Activated naive CD4-positive, alpha-beta T cell treated with anti-CD3 and anti-CD28 coated beads, Interleukin-2, amount 50 U/mL, for 72 hours (primary cell): ENCODE measurements at regions not wholly inside any gene's neighbourhood (a gene's known extent, or its start where the extent isn't known, plus 50 kb on each side); places are given as distances from the start of the nearest gene placed in this dataset.
"Not testable (repeated sequence)": the region's sequence is repeated elsewhere in the genome, so short reads cannot be mapped to it uniquely, and the experiment has no call there.

ENCODE experiments used
- ATAC-seq, 2 donors: fragments of 150-1000 bp; cut with Tn5 transposase; 2 replicates each; pipeline ENCODE4 v1.10.0; 2021; ENCODE audit warnings: mild to moderate bottlenecking in 2 of 2, moderate library complexity in 2 of 2
- DNase-seq, 2 donors: peaks; one replicate each; pipeline ENCODE4 v3.0.0; 2021 to 2022; ENCODE audit warnings: low spot score in 2 of 2
- H3K27ac Mint-ChIP-seq, 2 donors: one replicate each; pipeline ENCODE4 v1.8.0; 2022; ENCODE audit warnings: mild to moderate bottlenecking in 2 of 2, mixed read lengths in 2 of 2
- H3K36me3 Mint-ChIP-seq, 2 donors: one replicate each; pipeline ENCODE4 v1.8.0; 2022; ENCODE audit warnings: mixed read lengths in 2 of 2
- H3K9me3 Mint-ChIP-seq, 2 donors: one replicate each; pipeline ENCODE4 v1.8.0; 2022; ENCODE audit warnings: mixed read lengths in 2 of 2

DNA sequence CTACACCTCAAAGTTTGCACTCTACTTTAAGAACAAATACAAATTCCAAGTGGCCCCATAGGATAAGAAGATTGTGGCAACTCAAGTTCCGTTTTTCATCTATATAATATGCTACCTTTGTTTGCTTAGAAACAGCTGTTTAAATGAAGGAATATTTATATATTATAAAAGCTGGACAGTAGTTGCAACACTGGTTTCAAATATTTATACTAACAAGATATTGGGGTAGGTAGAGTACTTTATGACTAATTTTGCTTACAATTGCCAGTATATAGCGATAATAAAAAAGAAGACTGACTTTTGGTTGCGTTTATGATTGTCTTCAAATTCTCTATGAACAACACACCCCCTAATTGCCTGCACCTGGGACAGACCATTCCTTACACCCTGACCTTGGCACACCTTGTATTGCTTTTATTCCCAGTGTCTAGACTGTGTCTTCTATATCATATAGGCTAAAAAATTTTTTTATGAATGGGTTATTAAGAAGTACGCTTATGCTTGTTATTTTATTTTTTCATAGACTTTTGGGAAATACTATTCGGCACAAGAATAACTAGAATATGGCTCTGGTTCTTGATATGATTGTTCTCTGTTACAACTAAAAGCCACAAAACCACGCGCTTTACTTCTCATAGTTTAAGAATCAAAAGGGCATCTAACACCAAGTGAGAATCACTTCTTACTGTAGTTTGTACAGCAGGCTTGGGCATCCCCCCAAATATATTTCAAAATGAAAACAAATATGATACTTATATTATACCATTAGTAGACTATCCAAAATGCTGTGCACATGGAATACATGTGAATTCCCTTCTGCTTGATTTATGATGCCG, 455.4 kb upstream of the DCN start:
- no peak overlapping the region for H3K27ac Mint-ChIP-seq
- ATAC-seq: peak in 1 of 2 donors; percentile 53

DNA sequence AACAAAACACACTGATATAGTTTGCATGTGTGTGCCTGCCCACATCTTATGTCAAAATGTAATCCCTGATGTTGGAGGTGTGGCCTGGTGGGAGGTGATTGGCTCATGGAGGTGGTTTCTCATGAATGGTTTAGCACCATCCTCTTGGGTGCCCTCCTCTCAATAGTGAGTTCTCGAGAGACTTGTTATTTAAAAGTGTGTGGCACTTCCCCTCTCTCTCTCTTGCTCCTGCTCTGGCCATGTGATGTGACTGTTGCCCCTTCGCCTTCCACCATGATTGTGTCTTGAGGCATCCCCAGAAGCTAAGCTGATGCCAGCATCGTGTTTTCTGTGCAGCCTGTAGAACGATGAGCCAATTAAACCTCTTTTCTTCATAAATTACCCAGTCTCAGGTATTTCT, 454.1 kb upstream of the DCN start:
- Mint-ChIP-seq H3K36me3 (peaks cover 0 to 8% of the 10 kb centered on the region in 2 donors), H3K9me3 (peaks cover 0 to 6% of the 10 kb centered on the region in 2 donors), H3K27ac (no peak overlapping the region)
- ATAC-seq: no peak
- DNase-seq: no peak

More for the DNA sequence above, 455.4 kb upstream of the DCN start:
- H3K36me3 Mint-ChIP-seq: peaks cover 0 to 8% of the 10 kb centered on the region in 2 donors
- peaks cover 0 to 9% of the 10 kb centered on the region in 2 donors for H3K9me3 Mint-ChIP-seq
- no peak for DNase-seq

DNA sequence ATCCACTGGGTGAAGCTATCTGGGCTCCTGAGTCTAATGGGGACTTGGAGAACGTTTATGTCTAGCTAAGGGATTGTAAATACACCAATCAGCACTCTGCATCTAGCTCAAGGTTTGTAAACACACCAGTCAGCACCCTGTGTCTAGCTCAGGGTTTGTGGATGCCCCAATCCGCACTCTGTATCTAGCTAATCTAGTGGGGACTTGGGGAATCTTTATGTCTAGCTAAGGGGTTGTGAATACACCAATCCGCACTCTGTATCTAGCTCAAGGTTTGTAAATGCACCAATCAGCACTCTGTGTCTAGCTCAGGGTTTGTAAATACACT, 451.7 kb upstream of the DCN start:
- ATAC-seq, DNase-seq, H3K9me3 Mint-ChIP-seq, H3K27ac Mint-ChIP-seq, H3K36me3 Mint-ChIP-seq: not testable (repeated sequence)

DNA sequence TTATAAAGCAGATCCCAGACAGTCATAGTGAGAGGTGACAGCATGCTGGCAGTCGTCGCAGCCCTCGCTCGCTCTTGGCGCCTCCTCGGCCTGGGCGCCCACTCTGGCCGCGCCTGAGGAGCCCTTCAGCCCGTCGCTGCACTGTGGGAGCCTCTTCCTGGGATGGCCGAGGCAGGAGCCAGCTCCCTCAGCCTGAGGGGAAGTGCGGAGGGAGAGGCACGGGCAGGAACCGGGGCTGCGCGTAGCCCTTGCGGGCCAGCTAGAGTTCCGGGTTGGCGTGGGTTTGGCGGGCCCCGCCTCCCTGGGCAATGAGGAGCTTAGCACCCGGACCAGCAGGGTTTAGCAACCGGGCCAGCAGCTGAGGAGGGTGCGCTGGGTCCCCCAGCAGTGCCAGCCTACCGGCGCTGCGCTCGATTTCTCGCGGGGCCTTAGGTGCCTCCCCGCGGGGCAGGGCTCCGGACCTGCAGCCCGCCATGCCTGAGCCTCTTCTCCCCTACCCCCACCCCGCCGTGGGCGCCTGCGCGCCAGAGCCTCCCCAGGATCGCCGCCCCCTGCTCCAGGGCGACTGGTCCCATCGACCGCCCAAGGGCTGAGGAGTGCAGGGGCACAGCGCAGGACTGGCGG, 451.2 kb upstream of the DCN start:
- H3K36me3 Mint-ChIP-seq: peaks cover 0 to 8% of the 10 kb centered on the region in 2 donors
- H3K27ac Mint-ChIP-seq: no peak overlapping the region
- DNase-seq (no peak), ATAC-seq (no peak)
- peaks cover 0 to 6% of the 10 kb centered on the region in 2 donors for H3K9me3 Mint-ChIP-seq

DNA sequence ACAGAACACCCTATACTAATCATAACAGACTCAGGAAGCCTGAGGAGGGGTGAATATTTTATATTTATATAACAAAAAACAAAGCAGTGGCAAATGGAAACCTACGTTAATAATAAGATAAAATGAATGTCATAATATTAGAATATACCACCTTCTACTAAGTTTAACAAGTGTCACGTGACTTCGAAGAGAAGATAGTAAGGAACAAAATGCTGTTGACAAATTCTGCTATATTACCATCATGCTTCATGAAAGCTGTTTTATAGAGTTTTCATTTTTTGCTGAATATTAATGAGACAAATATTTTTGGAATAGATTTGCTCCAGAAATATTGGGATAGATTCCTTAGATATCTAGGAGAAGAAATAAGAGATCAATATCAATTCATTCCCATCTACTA, 450.6 kb upstream of the DCN start:
- H3K27ac Mint-ChIP-seq: no peak overlapping the region
- ATAC-seq (no peak), DNase-seq (no peak)
- H3K36me3 Mint-ChIP-seq: peaks cover 0 to 8% of the 10 kb centered on the region in 2 donors
- peaks cover 0 to 6% of the 10 kb centered on the region in 2 donors for H3K9me3 Mint-ChIP-seq

DNA sequence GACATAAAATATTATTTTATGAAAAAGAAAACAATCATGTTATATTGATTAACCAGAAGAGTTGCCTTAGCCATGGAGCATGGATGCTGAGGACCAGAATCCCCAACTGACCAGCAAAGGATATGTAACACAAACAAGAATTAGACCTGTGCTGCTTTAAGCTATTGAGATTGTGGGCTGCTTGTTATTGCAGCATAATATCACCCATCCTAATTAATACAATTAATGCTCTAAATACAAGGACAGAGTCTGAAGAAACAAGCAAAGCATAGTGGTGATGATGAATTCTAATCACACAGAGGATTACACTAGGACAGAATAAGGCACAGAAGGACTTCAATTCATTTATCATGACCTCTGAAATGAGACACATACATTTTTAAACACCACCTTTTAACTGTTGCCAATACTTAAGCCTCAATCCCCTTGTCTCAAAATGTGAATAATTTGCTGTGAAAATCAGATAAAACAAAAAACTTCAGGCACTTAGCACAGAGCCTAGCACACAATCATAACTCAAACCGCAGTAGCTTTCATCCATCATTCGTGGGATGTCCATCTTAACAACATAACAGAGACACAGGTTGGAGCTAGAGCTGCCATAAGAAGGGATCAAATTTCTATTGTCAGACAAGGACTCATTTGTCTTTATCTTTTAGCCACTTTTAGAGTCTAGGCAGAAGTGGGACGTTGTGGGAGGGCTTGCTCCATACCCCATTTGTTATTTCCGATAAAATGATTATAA, 449.6 kb upstream of the DCN start:
- Mint-ChIP-seq H3K27ac (no peak overlapping the region), H3K36me3 (peaks cover 0 to 8% of the 10 kb centered on the region in 2 donors), H3K9me3 (peaks cover 4 to 6% of the 10 kb centered on the region in 2 donors)
- no peak for DNase-seq
- ATAC-seq: no peak

DNA sequence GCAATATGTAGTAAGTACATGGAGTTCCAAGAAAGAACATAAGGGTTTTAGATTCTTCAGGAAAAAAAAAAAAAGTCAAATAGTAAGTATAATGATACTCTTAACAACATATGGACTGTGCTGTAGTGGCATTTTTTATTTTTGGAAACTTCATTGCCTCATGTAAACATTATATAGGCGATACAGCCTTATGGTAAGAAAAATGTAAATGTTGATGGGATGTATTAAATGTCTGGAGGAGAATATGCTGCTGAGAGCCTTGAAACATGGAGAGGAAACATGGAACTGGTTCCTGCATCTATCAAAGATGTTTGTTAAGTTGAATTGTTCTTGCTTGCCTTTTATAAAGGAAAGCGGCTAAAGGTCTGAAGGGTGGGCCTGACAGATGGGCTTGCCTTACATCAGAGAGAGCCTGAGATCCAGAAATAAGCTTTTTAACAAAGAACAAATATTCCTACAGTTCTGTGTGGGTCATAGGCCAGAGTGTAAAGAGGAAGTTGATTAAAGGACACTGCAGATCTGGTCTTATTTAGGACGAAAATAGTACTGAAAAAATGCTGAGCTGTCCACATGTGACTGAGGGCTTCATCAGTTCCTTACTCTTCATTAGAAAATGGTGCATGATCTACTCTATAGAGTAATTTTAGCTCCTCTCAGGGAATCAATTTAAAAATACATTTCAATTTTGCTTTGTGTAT, 448.1 kb upstream of the DCN start:
- H3K9me3 Mint-ChIP-seq: peaks cover 11% of the 10 kb centered on the region in 2 donors
- ATAC-seq: no peak
- H3K27ac Mint-ChIP-seq: no peak overlapping the region
- peaks cover 5 to 8% of the 10 kb centered on the region in 2 donors for H3K36me3 Mint-ChIP-seq
- no peak for DNase-seq

DNA sequence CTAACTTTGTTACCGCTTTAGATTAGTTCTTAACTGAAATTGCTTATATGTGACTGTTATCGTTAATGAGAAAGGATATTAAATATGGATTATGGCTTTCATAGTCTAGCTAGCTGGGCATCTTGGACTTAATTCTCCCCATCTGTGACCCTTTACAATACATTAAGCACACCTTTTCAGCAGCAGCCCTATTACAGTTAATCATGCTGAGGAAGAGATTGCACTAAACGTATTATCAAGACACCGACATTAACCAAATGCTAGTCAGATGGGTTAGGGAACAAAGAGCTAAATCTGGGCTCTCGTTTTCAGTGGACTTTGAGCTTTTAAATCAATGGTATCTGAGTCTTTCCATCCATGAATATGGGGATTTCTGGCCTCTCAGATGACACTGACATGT, 447.5 kb upstream of the DCN start:
- Mint-ChIP-seq H3K9me3 (peaks cover 10 to 11% of the 10 kb centered on the region in 2 donors), H3K36me3 (peaks cover 5 to 6% of the 10 kb centered on the region in 2 donors), H3K27ac (no peak overlapping the region)
- ATAC-seq: no peak
- DNase-seq: no peak

DNA sequence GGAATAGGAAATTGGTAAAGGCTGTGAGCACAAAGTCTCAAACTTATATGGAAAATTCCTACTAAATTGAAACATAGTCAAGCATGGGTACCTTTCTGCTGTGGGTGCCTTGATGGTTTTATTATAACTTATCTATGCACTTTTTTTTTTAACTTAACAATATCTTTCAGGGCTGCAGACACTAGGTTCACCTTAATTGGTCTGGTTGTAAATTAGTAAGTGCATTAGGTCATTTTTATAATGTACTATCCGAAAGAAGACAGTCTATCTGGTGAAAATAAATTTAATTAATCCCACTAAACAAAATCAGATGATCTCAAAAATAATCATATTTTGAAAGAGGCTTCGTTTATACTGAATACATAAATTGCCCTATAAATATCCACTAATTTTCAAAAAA, 446.8 kb upstream of the DCN start:
- Mint-ChIP-seq H3K27ac (no peak overlapping the region), H3K36me3 (peaks cover 0 to 5% of the 10 kb centered on the region in 2 donors)
- no peak for ATAC-seq

DNA sequence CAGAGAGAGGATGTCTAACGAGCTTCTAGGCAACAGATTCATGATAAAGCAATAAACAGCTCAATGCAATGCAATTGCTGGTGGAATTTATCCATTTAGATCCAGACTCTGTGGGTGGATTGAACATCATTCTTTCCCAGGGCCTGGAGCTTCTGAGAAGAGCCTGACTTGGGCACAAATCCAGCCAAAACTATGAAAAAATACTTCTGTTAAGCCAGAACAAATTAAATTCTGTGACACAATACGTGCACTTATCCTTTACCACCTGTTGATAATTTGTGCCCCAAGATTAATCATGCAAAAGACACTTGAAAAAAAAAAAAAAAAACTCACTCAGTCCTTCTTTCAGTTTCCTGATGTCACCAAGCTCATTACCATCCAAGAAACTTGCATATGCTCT, 446.0 kb upstream of the DCN start:
- DNase-seq (no peak), ATAC-seq (no peak)

More for the DNA sequence above, 446.8 kb upstream of the DCN start:
- H3K9me3 Mint-ChIP-seq: peaks cover 5 to 11% of the 10 kb centered on the region in 2 donors
- DNase-seq: no peak

DNA sequence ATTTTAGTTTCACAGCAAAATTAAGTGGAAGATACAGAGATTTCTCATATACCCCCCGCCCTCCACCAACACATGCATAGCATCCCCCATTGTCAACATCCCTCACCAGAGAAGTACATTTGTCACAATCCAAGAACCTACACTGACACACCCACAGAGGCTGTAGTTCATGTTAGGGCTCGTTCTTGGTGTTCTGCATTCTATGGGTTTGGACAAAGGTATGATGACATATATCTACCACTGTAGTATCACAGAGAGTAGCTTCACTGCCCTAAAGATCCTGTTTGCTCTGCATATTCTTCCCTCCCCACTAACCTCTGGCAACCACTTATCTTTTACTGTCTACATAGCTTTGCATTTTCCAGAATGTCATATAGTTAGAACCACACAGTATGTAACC, 444.6 kb upstream of the DCN start:
- Mint-ChIP-seq H3K36me3 (peaks cover 0 to 5% of the 10 kb centered on the region in 2 donors), H3K9me3 (peaks cover 5 to 11% of the 10 kb centered on the region in 2 donors), H3K27ac (no peak overlapping the region)
- no peak for ATAC-seq
- no peak for DNase-seq

More for the DNA sequence above, 446.0 kb upstream of the DCN start:
- Mint-ChIP-seq H3K9me3 (peaks cover 5 to 11% of the 10 kb centered on the region in 2 donors), H3K36me3 (peaks cover 0 to 5% of the 10 kb centered on the region in 2 donors), H3K27ac (no peak overlapping the region)

DNA sequence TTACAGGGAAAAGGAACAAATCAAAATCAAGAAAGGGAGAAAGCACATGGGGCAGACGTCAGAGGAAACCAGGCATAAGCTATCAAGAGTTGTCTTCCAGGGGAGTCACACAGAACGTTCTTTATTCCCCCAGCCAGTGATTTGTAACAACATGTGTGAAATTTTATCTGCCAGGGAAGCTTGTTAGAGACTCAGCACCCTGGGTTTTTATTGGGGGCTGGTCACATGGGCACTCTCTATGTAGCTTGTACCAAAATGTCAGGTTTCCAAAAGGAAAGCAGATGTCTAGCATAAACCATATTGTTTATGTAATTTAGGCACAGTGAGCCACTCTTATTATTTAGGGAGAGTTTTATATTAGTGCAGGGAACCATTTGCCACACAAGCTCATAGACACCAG, 440.4 kb upstream of the DCN start:
- ATAC-seq (no peak), DNase-seq (no peak)
- Mint-ChIP-seq H3K27ac (no peak overlapping the region), H3K9me3 (peaks cover 5 to 11% of the 10 kb centered on the region in 2 donors), H3K36me3 (peaks cover 0 to 5% of the 10 kb centered on the region in 2 donors)

DNA sequence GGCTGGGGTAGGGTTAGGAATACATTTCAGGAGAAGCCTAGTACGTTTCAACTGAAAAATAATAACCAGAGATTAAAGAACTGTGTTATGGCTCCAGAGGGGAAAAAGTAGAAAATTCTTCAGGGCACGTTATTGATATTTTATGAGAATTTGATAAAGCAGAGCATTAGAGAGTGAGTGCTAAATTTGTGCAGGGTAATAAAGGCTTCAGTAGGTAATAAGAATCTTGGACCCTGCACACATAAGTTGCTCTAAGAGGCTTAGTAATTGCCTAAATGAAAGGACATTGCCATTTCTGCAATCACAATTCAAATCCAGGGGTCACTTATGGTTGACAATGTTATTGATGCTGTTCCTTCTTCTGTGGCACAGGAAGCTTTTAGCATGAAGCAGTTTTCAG, 439.4 kb upstream of the DCN start:
- Mint-ChIP-seq H3K36me3 (peaks cover 0 to 5% of the 10 kb centered on the region in 2 donors), H3K27ac (no peak overlapping the region), H3K9me3 (peaks cover 5 to 6% of the 10 kb centered on the region in 2 donors)
- DNase-seq: no peak
- ATAC-seq: no peak

DNA sequence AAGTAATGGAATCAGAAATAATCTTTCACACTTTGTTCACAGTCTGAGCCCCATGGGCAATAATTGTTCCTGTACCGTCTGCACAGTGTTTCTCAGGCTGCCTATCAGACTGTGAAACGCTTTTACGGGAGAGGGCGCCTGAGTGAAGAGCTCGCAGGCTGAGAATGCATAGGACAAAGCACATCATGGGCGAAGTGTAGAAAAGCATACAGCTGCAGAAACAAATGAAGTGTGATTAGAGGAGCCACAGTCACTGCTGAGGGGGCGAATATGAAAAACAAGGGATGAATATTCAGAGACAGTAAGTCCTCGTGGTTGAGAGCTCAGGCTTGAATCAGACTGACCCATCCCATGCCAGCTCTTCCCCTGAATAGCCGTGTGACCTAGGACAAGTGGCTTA, 438.4 kb upstream of the DCN start:
- DNase-seq: no peak
- no peak for ATAC-seq
- Mint-ChIP-seq H3K27ac (no peak overlapping the region), H3K9me3 (peaks cover 0 to 2% of the 10 kb centered on the region in 2 donors), H3K36me3 (no peaks in the 10 kb centered on the region)

DNA sequence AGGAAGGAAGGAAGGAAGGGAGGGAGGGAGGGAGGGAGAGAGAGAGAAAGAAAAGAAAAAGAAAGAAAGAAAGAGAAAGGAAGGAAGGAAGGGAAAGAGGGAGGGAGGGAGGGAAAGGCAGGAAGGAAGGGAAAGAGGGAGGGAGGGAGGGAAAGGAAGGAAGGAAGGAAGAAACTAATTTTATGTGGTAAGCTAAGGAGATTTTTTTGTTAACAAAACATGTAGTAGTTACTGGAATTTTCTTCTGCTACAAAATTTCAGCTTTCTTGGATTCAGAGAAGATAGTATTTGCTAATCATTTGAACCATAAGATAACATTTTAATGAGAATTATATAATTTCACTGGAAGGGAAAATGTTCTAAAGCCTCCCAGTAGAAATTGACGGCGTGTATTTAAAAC, 437.8 kb upstream of the DCN start:
- no peak for DNase-seq
- H3K36me3 Mint-ChIP-seq: no peaks in the 10 kb centered on the region
- no peak overlapping the region for H3K27ac Mint-ChIP-seq
- H3K9me3 Mint-ChIP-seq: no peaks in the 10 kb centered on the region
- ATAC-seq: no peak

DNA sequence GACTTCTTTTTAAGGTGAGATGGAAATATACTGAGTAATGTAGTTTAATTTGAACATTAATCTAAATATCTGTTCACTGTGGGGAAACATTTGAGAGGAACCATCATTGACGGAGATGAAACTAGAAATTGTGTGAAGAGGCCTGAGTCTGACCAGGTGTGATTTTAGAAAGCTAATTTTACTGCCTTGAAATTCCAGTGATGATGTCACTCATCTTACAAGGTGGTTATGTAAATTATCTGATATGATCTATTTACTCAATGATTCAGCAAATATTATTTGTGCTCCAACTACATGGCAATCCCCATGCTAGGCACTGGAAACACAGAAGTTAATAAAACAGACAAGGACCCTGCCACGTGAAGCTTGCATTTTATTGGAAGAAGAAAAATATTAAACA, 435.7 kb upstream of the DCN start:
- DNase-seq (no peak), ATAC-seq (no peak)
- Mint-ChIP-seq H3K9me3 (no peaks in the 10 kb centered on the region), H3K36me3 (no peaks in the 10 kb centered on the region), H3K27ac (no peak overlapping the region)

DNA sequence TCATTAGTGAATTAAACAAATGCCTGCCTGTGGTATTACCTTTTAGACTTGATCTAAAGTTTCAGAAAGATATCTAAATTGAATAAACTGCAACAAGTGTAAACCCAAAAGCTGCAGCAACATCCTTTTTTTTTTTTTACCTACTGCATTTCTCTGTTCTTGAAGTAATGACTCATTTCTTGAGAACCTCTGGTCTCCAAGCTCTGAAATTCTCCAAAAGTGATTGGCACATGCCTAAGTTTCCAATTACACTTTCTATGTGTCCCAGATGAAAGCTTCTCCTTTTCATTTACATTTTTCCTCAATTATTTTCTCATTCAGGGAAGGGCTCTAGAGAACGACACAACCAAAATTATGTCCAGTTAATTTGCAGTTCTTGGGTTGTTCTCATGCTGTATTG, 435.2 kb upstream of the DCN start:
- Mint-ChIP-seq H3K9me3 (no peaks in the 10 kb centered on the region), H3K36me3 (no peaks in the 10 kb centered on the region), H3K27ac (no peak overlapping the region)
- no peak for ATAC-seq
- DNase-seq: no peak
